ENCODE measurements at regions not wholly inside any gene's neighbourhood (a gene's known extent, or its start where the extent isn't known, plus 50 kb on each side); places are given as distances from the start of the nearest gene placed in this dataset.
"Not testable (repeated sequence)": the region's sequence is repeated elsewhere in the genome, so short reads cannot be mapped to it uniquely, and the experiment has no call there.

- no peaks in the 10 kb centered on the region for H3K4me1 ChIP-seq
- no peak overlapping the region for H3K27ac ChIP-seq
- H3K4me3 ChIP-seq (replicated peaks in 1 of 3), result no peak overlapping the region
- no peaks in the 10 kb centered on the region for H3K9me3 ChIP-seq
- no peak for TF ChIP-seq CTCF (IDR thresholded peaks at IDR 0.05)
- H3K36me3 ChIP-seq, result no peaks in the 10 kb centered on the region
- no peak for DNase-seq
- intact Hi-C loops (cut with DNase I), result no loop called here
- H3K27me3 ChIP-seq, result no peaks in the 10 kb centered on the region
Observed at GRCh38 chr4:134867027-134867426, 665.4 kb upstream of the PABPC4L start.

- Histone ChIP-seq H3K9me3 (no peaks in the 10 kb centered on the region), H3K27me3 (no peaks in the 10 kb centered on the region), H3K4me1 (no peaks in the 10 kb centered on the region), H3K4me3 (replicated peaks in 1 of 3) (no peak overlapping the region), H3K36me3 (no peaks in the 10 kb centered on the region), H3K27ac (no peak overlapping the region)
- no peak for DNase-seq
- TF ChIP-seq CTCF (IDR thresholded peaks at IDR 0.05) (no peak), POLR2A (IDR thresholded peaks at IDR 0.05) (no peak)
- WGBS, 2 donors, result 86 to 88% methylated on average over 1 of the region's 1 CpG
- intact Hi-C loops (cut with DNase I), result no loop called here
Observed at GRCh38 chr4:134865675-134866074, 664.1 kb upstream of the PABPC4L start.

- intact Hi-C loops (cut with DNase I), result no loop called here
- H3K4me1 ChIP-seq, result no peaks in the 10 kb centered on the region
- no peaks in the 10 kb centered on the region for H3K36me3 ChIP-seq
- 94 to 96% methylated on average over 2 of the region's 2 CpGs for WGBS, 2 donors
- H3K27ac ChIP-seq, result no peak overlapping the region
- DNase-seq, result no peak
- no peaks in the 10 kb centered on the region for H3K27me3 ChIP-seq
- no peaks in the 10 kb centered on the region for H3K9me3 ChIP-seq
- no peak for TF ChIP-seq POLR2A (IDR thresholded peaks at IDR 0.05)
- TF ChIP-seq CTCF (IDR thresholded peaks at IDR 0.05), result no peak
- no peak overlapping the region for H3K4me3 ChIP-seq (replicated peaks in 1 of 3)
Observed at GRCh38 chr4:134862116-134862515, 660.5 kb upstream of the PABPC4L start.

GRCh38 chr4:134848681-134849080 is 647.1 kb upstream of the PABPC4L start:
- no peaks in the 10 kb centered on the region for H3K36me3 ChIP-seq
- no peak overlapping the region for H3K27ac ChIP-seq
- WGBS, 2 donors, result 74 to 96% methylated on average over 2 of the region's 2 CpGs
- H3K9me3 ChIP-seq, result no peaks in the 10 kb centered on the region
- no peaks in the 10 kb centered on the region for H3K4me1 ChIP-seq
- no peaks in the 10 kb centered on the region for H3K27me3 ChIP-seq
- DNase-seq, result no peak
- H3K4me3 ChIP-seq (replicated peaks in 1 of 3), result no peak overlapping the region
- TF ChIP-seq CTCF (IDR thresholded peaks at IDR 0.05) (no peak), POLR2A (IDR thresholded peaks at IDR 0.05) (no peak)
- intact Hi-C loops (cut with DNase I), result no loop called here

GRCh38 chr4:134830741-134831140 is 629.2 kb upstream of the PABPC4L start:
- H3K9me3 ChIP-seq; H3K27me3 ChIP-seq; DNase-seq; H3K36me3 ChIP-seq; H3K4me1 ChIP-seq; H3K27ac ChIP-seq; H3K4me3 ChIP-seq (replicated peaks in 1 of 3); intact Hi-C loops (cut with DNase I): not testable (repeated sequence)
- WGBS, 2 donors, result 88 to 91% methylated on average over 7 of the region's 7 CpGs

GRCh38 chr4:134812611-134813010 is 611.0 kb upstream of the PABPC4L start:
- intact Hi-C loops (cut with DNase I), result no loop called here
- 85 to 88% methylated on average over 3 of the region's 3 CpGs for WGBS, 2 donors

More at GRCh38 chr4:134812611-134813010, 611.0 kb upstream of the PABPC4L start:
- Histone ChIP-seq H3K4me3 (replicated peaks in 1 of 3) (no peak overlapping the region), H3K27ac (no peak overlapping the region), H3K9me3 (no peaks in the 10 kb centered on the region), H3K4me1 (no peaks in the 10 kb centered on the region), H3K27me3 (no peaks in the 10 kb centered on the region), H3K36me3 (no peaks in the 10 kb centered on the region)
- DNase-seq, result no peak
- TF ChIP-seq CTCF (IDR thresholded peaks at IDR 0.05) (no peak), POLR2A (IDR thresholded peaks at IDR 0.05) (no peak)

All from thyroid gland (tissue), 4 donors.